GM23248 (cell line): ENCODE measurements at regions not wholly inside any gene's neighbourhood (a gene's known extent, or its start where the extent isn't known, plus 50 kb on each side); places are given as distances from the start of the nearest gene placed in this dataset.

ENCODE experiments used
- DNase-seq: peaks from one replicate; pipeline ENCODE4 v3.0.0-alpha.2; 2015
- H2AFZ ChIP-seq: fragments of 200-600 bp; sonication (generic); 2 replicates; pipeline ENCODE4 v1.6.1; 2016; ENCODE audit warnings: antibody characterized with exemption
- H3F3A ChIP-seq: fragments of 200-600 bp; sonication (generic); 2 replicates; pipeline ENCODE4 v1.6.1; 2016; ENCODE audit warnings: mild to moderate bottlenecking, antibody characterized with exemption, mixed run types; ENCODE audit not compliant: insufficient read depth
- H3K27ac ChIP-seq: fragments of 200-600 bp; sonication (generic); 2 replicates; pipeline ENCODE4 v1.5.1; 2016; ENCODE audit warnings: mild to moderate bottlenecking
- H3K27me3 ChIP-seq: fragments of 200-600 bp; sonication (generic); replicated peaks from 2 replicates; pipeline ENCODE4 v1.6.1; 2016; ENCODE audit warnings: mild to moderate bottlenecking; ENCODE audit not compliant: insufficient read depth
- H3K36me3 ChIP-seq: fragments of 200-600 bp; sonication (generic); 2 replicates; pipeline ENCODE4 v1.6.1; 2016; ENCODE audit warnings: low read depth, mild to moderate bottlenecking
- H3K4me1 ChIP-seq: fragments of 200-600 bp; sonication (generic); 2 replicates; pipeline ENCODE4 v1.6.1; 2016; ENCODE audit warnings: mild to moderate bottlenecking; ENCODE audit not compliant: insufficient read depth
- H3K4me2 ChIP-seq: fragments of 200-600 bp; sonication (generic); one replicate; pipeline ENCODE4 v1.6.1; 2016; ENCODE audit warnings: mild to moderate bottlenecking; ENCODE audit not compliant: unreplicated experiment
- H3K4me3 ChIP-seq: fragments of 200-600 bp; sonication (generic); 2 replicates; pipeline ENCODE4 v1.5.1; 2016; ENCODE audit warnings: mild to moderate bottlenecking
- H3K79me2 ChIP-seq: fragments of 200-600 bp; sonication (generic); 2 replicates; pipeline ENCODE4 v1.6.1; 2016; ENCODE audit warnings: mild to moderate bottlenecking; ENCODE audit not compliant: insufficient read depth
- H3K9ac ChIP-seq: fragments of 200-600 bp; sonication (generic); 2 replicates; pipeline ENCODE4 v1.6.1; 2016; ENCODE audit warnings: mild to moderate bottlenecking
- H3K9me2 ChIP-seq: fragments of 200-600 bp; sonication (generic); 2 replicates; pipeline ENCODE4 v1.6.1; 2016; ENCODE audit warnings: mixed run types, mild to moderate bottlenecking, moderate library complexity; ENCODE audit not compliant: insufficient read depth
- H3K9me3 ChIP-seq: fragments of 200-600 bp; sonication (generic); one replicate; pipeline ENCODE4 v1.6.1; 2017; ENCODE audit warnings: low read depth
- H4K20me1 ChIP-seq: fragments of 200-600 bp; sonication (generic); 2 replicates; pipeline ENCODE4 v1.6.0; 2016; ENCODE audit not compliant: insufficient read depth
- EZH2 ChIP-seq: fragments of 200-600 bp; sonication (generic); IDR thresholded peaks from 2 replicates; pipeline ENCODE4 v1.6.1; 2018; ENCODE audit warnings: antibody characterized with exemption, mild to moderate bottlenecking; ENCODE audit not compliant: insufficient read depth, poor library complexity, severe bottlenecking
- EZH2phosphoT487 ChIP-seq: fragments of 200-600 bp; sonication (generic); IDR thresholded peaks from 2 replicates; pipeline ENCODE4 v1.6.1; 2018; ENCODE audit warnings: antibody characterized with exemption, moderate library complexity, mild to moderate bottlenecking, low read depth; ENCODE audit not compliant: insufficient read depth
- WGBS, 2 experiments: methylation state at CpG; one replicate each; pipeline ENCODE4 v1.1.6; 2015 to 2017; ENCODE audit warnings: low lambda C conversion rate in 2 of 2, low coverage in 1 of 2; ENCODE audit errors: missing lambda C conversion rate in 2 of 2; 5-methylcytosine and 5-hydroxymethylcytosine counted together
- in situ Hi-C: fragments of 300-500 bp; cut with MboI; formaldehyde crosslinking; loops from 2 replicates; pipeline ENCODE4 v1.15.0; 2020

- 10 to 19% methylated on average over 2 of the region's 2 CpGs for WGBS, 2 experiments
- H3K4me2 ChIP-seq = no peak overlapping the region
- no peaks in the 10 kb centered on the region for H3K79me2 ChIP-seq
- no peaks in the 10 kb centered on the region for H3F3A ChIP-seq
- 0 out of 2 replicates have a peak, but pooled peaks cover 7% of the 10 kb centered on the region for H3K27me3 ChIP-seq
- H3K9me3 ChIP-seq = no peaks in the 10 kb centered on the region
- no peaks in the 10 kb centered on the region for H3K4me1 ChIP-seq
- no peak overlapping the region for H3K9ac ChIP-seq
- no peaks in the 10 kb centered on the region for H3K9me2 ChIP-seq
- H2AFZ ChIP-seq = no peak overlapping the region
- DNase-seq = no peak
- in situ Hi-C loops = no loop called here
- no peak overlapping the region for H3K27ac ChIP-seq
- no peak overlapping the region for H3K4me3 ChIP-seq
- no peak for TF ChIP-seq EZH2
- TF ChIP-seq EZH2phosphoT487 = no peak
- no peaks in the 10 kb centered on the region for H3K36me3 ChIP-seq
- 0 out of 2 replicates have a peak, but pooled peaks cover 3% of the 10 kb centered on the region for H4K20me1 ChIP-seq
Observed at GRCh38 chr11:15810525-15810924, 545.8 kb downstream of the SOX6 start.

- TF ChIP-seq EZH2phosphoT487 (no peak), EZH2 (no peak)
- Histone ChIP-seq H3K9me2 (no peaks in the 10 kb centered on the region), H3K4me1 (no peaks in the 10 kb centered on the region), H4K20me1 (0 out of 2 replicates have a peak, but pooled peaks cover 3% of the 10 kb centered on the region), H3K27me3 (0 out of 2 replicates have a peak, but pooled peaks cover 7% of the 10 kb centered on the region), H3K4me3 (no peak overlapping the region), H3K79me2 (no peaks in the 10 kb centered on the region), H3K36me3 (no peaks in the 10 kb centered on the region), H3K27ac (peak overlapping the region; percentile 32), H3K9ac (no peak overlapping the region; the same call in 1 of the 2 replicates), H2AFZ (no peak overlapping the region), H3F3A (no peaks in the 10 kb centered on the region), H3K4me2 (no peak overlapping the region), H3K9me3 (no peaks in the 10 kb centered on the region)
- DNase-seq = peak; percentile 25
- in situ Hi-C loops = no loop called here
- 1 to 3% methylated on average over 4 of the region's 4 CpGs for WGBS, 2 experiments
Observed at GRCh38 chr11:15815246-15816195, 540.8 kb downstream of the SOX6 start.

DNA sequence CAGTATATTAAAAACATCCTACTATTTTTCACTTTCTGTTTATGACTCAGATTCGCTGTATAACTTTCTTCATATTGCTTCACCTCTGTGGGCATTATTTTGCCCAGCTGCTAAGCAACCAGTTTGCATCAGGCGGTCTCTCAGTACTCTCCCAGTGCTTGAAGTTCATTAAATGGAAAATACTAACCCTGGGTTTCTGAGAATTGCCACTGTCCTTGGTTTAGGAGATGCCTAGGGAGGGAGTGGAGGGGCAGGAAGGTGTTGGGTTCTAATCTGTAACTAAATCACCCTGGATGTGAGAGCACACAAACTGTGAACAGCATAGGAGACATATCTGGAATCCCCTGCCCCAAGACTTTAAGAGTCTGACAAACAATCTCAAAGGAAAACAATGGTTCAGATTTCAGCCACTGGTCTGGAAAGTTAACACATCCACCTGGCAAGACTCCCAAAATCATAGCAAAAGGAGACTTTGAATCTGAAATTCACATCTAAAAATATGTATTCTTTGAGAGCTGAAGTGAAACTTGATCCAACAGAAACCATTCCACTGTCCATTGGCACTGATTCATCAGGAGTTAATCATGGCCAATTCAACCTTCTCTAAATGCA, 540.0 kb downstream of the SOX6 start:
- Histone ChIP-seq H3K79me2 (no peaks in the 10 kb centered on the region), H3K4me3 (no peak overlapping the region), H2AFZ (no peak overlapping the region), H3K4me1 (no peaks in the 10 kb centered on the region), H3K9me2 (no peaks in the 10 kb centered on the region), H3F3A (no peaks in the 10 kb centered on the region), H4K20me1 (no peaks in the 10 kb centered on the region), H3K9me3 (no peaks in the 10 kb centered on the region), H3K4me2 (no peak overlapping the region), H3K27ac (peak overlapping the region; percentile 69), H3K9ac (peak overlapping the region; percentile 41), H3K36me3 (no peaks in the 10 kb centered on the region), H3K27me3 (0 out of 2 replicates have a peak, but pooled peaks cover 7% of the 10 kb centered on the region)
- in situ Hi-C loops = no loop called here
- TF ChIP-seq EZH2 (no peak), EZH2phosphoT487 (no peak)
- peak; percentile 74 for DNase-seq
- 0% methylated on average over 2 of the region's 2 CpGs for WGBS, 2 experiments

GRCh38 chr11:15817001-15817400, 539.3 kb downstream of the SOX6 start:
- H3K4me3 ChIP-seq = no peak overlapping the region

More at GRCh38 chr11:15817001-15817400, 539.3 kb downstream of the SOX6 start:
- Histone ChIP-seq H3K4me1 (no peaks in the 10 kb centered on the region), H3K79me2 (no peaks in the 10 kb centered on the region), H2AFZ (no peak overlapping the region), H3K9me2 (no peaks in the 10 kb centered on the region), H4K20me1 (no peaks in the 10 kb centered on the region), H3K36me3 (no peaks in the 10 kb centered on the region), H3K27me3 (0 out of 2 replicates have a peak, but pooled peaks cover 7% of the 10 kb centered on the region), H3K27ac (peak overlapping the region; percentile 69; the same call in 1 of the 2 replicates), H3F3A (no peaks in the 10 kb centered on the region), H3K9me3 (no peaks in the 10 kb centered on the region), H3K9ac (no peak overlapping the region), H3K4me2 (no peak overlapping the region)
- no peak for TF ChIP-seq EZH2
- no peak for TF ChIP-seq EZH2phosphoT487
- no peak for DNase-seq
- 31 to 44% methylated on average over 5 of the region's 5 CpGs for WGBS, 2 experiments
- in situ Hi-C loops = no loop called here
